ENCODE measurements at regions not wholly inside any gene's neighbourhood (a gene's known extent, or its start where the extent isn't known, plus 50 kb on each side); places are given as distances from the start of the nearest gene placed in this dataset.

DNA sequence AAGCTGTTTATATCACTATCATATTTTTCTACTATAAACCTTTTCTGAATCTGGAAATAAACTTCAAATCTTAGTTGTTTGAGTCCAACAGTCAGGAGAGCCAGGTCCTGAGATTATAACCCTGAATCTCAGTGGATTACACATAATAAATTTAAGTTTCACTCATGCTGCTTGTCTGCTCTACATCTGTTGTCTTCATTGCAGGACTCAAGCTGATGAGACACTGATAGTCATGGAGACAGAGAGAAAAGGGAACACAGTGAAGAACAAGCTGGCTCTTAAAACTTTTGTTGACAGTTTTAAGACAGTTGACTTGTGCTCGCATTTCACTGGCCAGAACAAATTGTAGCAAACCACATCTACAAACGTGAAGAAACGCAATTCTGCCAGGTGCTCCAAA is 327.0 kb upstream of the CTSO start:
- Histone ChIP-seq H3K36me3 (ENCODE audit: insufficient read depth) (no peaks in the 10 kb centered on the region), H3K27ac (ENCODE audit: low read depth) (no peak overlapping the region), H3F3A (replicated peaks; ENCODE audit: low read depth) (no peaks in the 10 kb centered on the region), H3K4me3 (no peak overlapping the region), H3K4me2 (no peak overlapping the region), H3K4me1 (ENCODE audit: insufficient read depth) (no peaks in the 10 kb centered on the region), H3K9me2 (ENCODE audit: insufficient read depth) (no peaks in the 10 kb centered on the region), H4K20me1 (replicated peaks; ENCODE audit: insufficient read depth) (no peaks in the 10 kb centered on the region), H3K79me2 (replicated peaks; ENCODE audit: insufficient read depth) (no peaks in the 10 kb centered on the region), H3K27me3 (ENCODE audit: insufficient read depth) (no peaks in the 10 kb centered on the region), H2AFZ (peak overlapping the region; percentile 66; the same call in 1 of the 2 replicates)
- Mint-ChIP-seq H3K4me3 (no peak overlapping the region), H3K27ac (no peak overlapping the region), H3K36me3 (ENCODE audit: low read depth) (no peaks in the 10 kb centered on the region), H3K27me3 (ENCODE audit: insufficient read depth, low read depth, poor library complexity) (no peaks in the 10 kb centered on the region), H3K9me3 (peaks cover 5% of the 10 kb centered on the region; the same call in 1 of the 3 replicates), H3K4me1 (no peaks in the 10 kb centered on the region)
- DNase-seq (ENCODE audit: low spot score) (no peak), ATAC-seq (no peak)
- no peak for TF ChIP-seq POLR2AphosphoS5 (IDR thresholded peaks at IDR 0.05; ENCODE audit: low read depth)
- TF ChIP-seq EZH2 (IDR thresholded peaks at IDR 0.05; ENCODE audit: low read depth, unreplicated experiment) = no peak
- TF ChIP-seq STAT1 (IDR thresholded peaks at IDR 0.05; ENCODE audit: unreplicated experiment) = no peak
- no peak for TF ChIP-seq ZNF114 (CRISPR knock-in tag; IDR thresholded peaks at IDR 0.05)
- TF ChIP-seq CTCF (conservative IDR thresholded peaks at IDR 0.05; ENCODE audit: low read depth in 2 of 2) = no peak
- TF ChIP-seq JUNB (IDR thresholded peaks at IDR 0.05; ENCODE audit: unreplicated experiment) = no peak
- no peak for TF ChIP-seq EZH2phosphoT487 (IDR thresholded peaks at IDR 0.05; ENCODE audit: unreplicated experiment)
- no peak for TF ChIP-seq CREB1 (CRISPR knock-in tag; IDR thresholded peaks at IDR 0.05; ENCODE audit: low read depth)
- TF ChIP-seq, protein P1, sequence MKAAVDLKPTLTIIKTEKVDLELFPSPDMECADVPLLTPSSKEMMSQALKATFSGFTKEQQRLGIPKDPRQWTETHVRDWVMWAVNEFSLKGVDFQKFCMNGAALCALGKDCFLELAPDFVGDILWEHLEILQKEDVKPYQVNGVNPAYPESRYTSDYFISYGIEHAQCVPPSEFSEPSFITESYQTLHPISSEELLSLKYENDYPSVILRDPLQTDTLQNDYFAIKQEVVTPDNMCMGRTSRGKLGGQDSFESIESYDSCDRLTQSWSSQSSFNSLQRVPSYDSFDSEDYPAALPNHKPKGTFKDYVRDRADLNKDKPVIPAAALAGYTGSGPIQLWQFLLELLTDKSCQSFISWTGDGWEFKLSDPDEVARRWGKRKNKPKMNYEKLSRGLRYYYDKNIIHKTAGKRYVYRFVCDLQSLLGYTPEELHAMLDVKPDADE (IDR thresholded peaks at IDR 0.05) = no peak
- TF ChIP-seq ZNF331 (CRISPR knock-in tag; IDR thresholded peaks at IDR 0.05; ENCODE audit: low read depth) = no peak
- TF ChIP-seq, protein P2, sequence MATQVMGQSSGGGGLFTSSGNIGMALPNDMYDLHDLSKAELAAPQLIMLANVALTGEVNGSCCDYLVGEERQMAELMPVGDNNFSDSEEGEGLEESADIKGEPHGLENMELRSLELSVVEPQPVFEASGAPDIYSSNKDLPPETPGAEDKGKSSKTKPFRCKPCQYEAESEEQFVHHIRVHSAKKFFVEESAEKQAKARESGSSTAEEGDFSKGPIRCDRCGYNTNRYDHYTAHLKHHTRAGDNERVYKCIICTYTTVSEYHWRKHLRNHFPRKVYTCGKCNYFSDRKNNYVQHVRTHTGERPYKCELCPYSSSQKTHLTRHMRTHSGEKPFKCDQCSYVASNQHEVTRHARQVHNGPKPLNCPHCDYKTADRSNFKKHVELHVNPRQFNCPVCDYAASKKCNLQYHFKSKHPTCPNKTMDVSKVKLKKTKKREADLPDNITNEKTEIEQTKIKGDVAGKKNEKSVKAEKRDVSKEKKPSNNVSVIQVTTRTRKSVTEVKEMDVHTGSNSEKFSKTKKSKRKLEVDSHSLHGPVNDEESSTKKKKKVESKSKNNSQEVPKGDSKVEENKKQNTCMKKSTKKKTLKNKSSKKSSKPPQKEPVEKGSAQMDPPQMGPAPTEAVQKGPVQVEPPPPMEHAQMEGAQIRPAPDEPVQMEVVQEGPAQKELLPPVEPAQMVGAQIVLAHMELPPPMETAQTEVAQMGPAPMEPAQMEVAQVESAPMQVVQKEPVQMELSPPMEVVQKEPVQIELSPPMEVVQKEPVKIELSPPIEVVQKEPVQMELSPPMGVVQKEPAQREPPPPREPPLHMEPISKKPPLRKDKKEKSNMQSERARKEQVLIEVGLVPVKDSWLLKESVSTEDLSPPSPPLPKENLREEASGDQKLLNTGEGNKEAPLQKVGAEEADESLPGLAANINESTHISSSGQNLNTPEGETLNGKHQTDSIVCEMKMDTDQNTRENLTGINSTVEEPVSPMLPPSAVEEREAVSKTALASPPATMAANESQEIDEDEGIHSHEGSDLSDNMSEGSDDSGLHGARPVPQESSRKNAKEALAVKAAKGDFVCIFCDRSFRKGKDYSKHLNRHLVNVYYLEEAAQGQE (IDR thresholded peaks at IDR 0.05; ENCODE audit: unreplicated experiment) = no peak
- TF ChIP-seq ZNF462 (CRISPR knock-in tag; IDR thresholded peaks at IDR 0.05) = no peak
- no peak for TF ChIP-seq NANOG (IDR thresholded peaks at IDR 0.05; ENCODE audit: borderline replicate concordance)

Data from GM23338 (cell line).